HepG2 (cell line): ENCODE measurements at regions not wholly inside any gene's neighbourhood (a gene's known extent, or its start where the extent isn't known, plus 50 kb on each side); places are given as distances from the start of the nearest gene placed in this dataset.

Experiments used
- ATAC-seq: fragments of 200-7000 bp; cut with Tn5 transposase; 3 replicates; pipeline ENCODE4 v1.9.1; 2020; ENCODE audit warnings: mild to moderate bottlenecking, moderate library complexity
- BruUV-seq: library from RNA; stranded (reverse); fragments of 400-500 nt; replicated peaks from 2 replicates; lab custom pipeline; 2021; lab: Mats Ljungman, UMichigan
- CTCF ChIA-PET: fragments of 300-600 bp; formaldehyde crosslinking; extraction: SDS; loops from one replicate; lab custom pipeline; 2021; ENCODE audit warnings: low total read pairs, inconsistent platforms, low intra/inter-chr PET ratio; lab: Yijun Ruan, JAX
- POLR2A ChIA-PET: fragments of 350-600 bp; sonication (Branson Sonifier 250); formaldehyde crosslinking; loops from one replicate; lab custom pipeline; 2020; ENCODE audit warnings: antibody characterized with exemption, inconsistent platforms; lab: Yijun Ruan, JAX
- DNase-seq: peaks from one replicate; pipeline ENCODE4 v3.0.0-alpha.2; 2015; ENCODE audit warnings: low spot score
- FAIRE-seq: peaks from 3 replicates; lab custom pipeline; 2011; peaks lifted over from hg19 to GRCh38; lab: Jason Lieb, UNC
- H2AFZ ChIP-seq: one replicate; pipeline ENCODE4 v1.6.1; 2011; ENCODE audit warnings: low read length, inconsistent platforms
- H3K27ac ChIP-seq: fragments of 300-600 bp; 3 replicates; pipeline ENCODE4 v1.8.0; 2011; ENCODE audit warnings: mixed run types, mild to moderate bottlenecking, mixed read lengths, low read length, inconsistent platforms; ENCODE audit not compliant: insufficient read depth; ENCODE audit errors: extremely low read length
- H3K27me3 ChIP-seq, 2 experiments: fragments of 200-600 bp in 1 of 2; 2 replicates in 1 of 2; 3 replicates in 1 of 2; pipeline versions ENCODE4 v1.6.0 to v1.8.0; 2011; ENCODE audit warnings: low read length in 2 of 2, mild to moderate bottlenecking in 2 of 2, moderate library complexity in 2 of 2, inconsistent platforms in 1 of 2; ENCODE audit not compliant: insufficient read depth in 2 of 2, control insufficient read depth in 1 of 2
- H3K36me3 ChIP-seq, 2 experiments: fragments of 200-600 bp in 1 of 2; replicated peaks in 1 of 2; 2 replicates in 1 of 2; 3 replicates in 1 of 2; pipeline versions ENCODE4 v1.5.1 to v1.8.0; 2011; ENCODE audit warnings: low read length in 2 of 2, inconsistent platforms in 1 of 2; ENCODE audit not compliant: insufficient read depth in 2 of 2, control insufficient read depth in 1 of 2
- H3K4me1 ChIP-seq: 2 replicates; pipeline ENCODE4 v1.5.1; 2012; ENCODE audit warnings: low read length, inconsistent platforms; ENCODE audit not compliant: insufficient read depth
- H3K4me2 ChIP-seq: 2 replicates; pipeline ENCODE4 v1.6.0; 2011; ENCODE audit warnings: low read depth, low read length, inconsistent platforms
- H3K4me3 ChIP-seq, 3 experiments: fragments of 200-600 bp in 1 of 3; sonication (generic), shearing (Covaris generic) in 1 of 3; replicated peaks in 1 of 3; 2 replicates each; pipeline ENCODE4 v1.5.1; 2011 to 2016; ENCODE audit warnings: low read length in 3 of 3, inconsistent platforms in 2 of 3, low read depth in 2 of 3, mild to moderate bottlenecking in 2 of 3, control low read depth in 1 of 3, mixed read lengths in 1 of 3; ENCODE audit not compliant: insufficient read depth in 1 of 3
- H3K79me2 ChIP-seq: one replicate; pipeline ENCODE4 v1.6.1; 2011; ENCODE audit warnings: low read length, inconsistent platforms; ENCODE audit not compliant: insufficient read depth
- H3K9ac ChIP-seq: 2 replicates; pipeline ENCODE4 v1.6.0; 2011; ENCODE audit warnings: mild to moderate bottlenecking, low read depth, low read length, inconsistent platforms; ENCODE audit not compliant: insufficient read depth
- H3K9me3 ChIP-seq: 2 replicates; pipeline ENCODE4 v1.5.1; 2012; ENCODE audit warnings: mild to moderate bottlenecking, low read length
- H4K20me1 ChIP-seq: 2 replicates; pipeline ENCODE4 v1.6.0; 2011; ENCODE audit warnings: inconsistent platforms, mild to moderate bottlenecking, low read length, moderate library complexity; ENCODE audit not compliant: insufficient read depth
- ATF2 ChIP-seq: sonication (generic); formaldehyde crosslinking; IDR thresholded peaks from 2 replicates; pipeline ENCODE4 v1.4.0; 2020; ENCODE audit warnings: missing genetic modification reagents
- CEBPB ChIP-seq: IDR thresholded peaks from 2 replicates; pipeline ENCODE4 v1.6.1; 2011; ENCODE audit warnings: low read depth, low read length, improper control_type of control experiment, borderline replicate concordance
- CHD2 ChIP-seq: IDR thresholded peaks from 2 replicates; pipeline ENCODE4 v1.6.1; 2011; ENCODE audit warnings: low read depth, low read length, improper control_type of control experiment
- GZF1 ChIP-seq: sonication (generic); formaldehyde crosslinking; IDR thresholded peaks from 2 replicates; pipeline ENCODE4 v1.5.1; 2020; ENCODE audit warnings: mild to moderate bottlenecking, missing genetic modification reagents
- HIVEP1 ChIP-seq: sonication (generic); formaldehyde crosslinking; IDR thresholded peaks from 2 replicates; pipeline ENCODE4 v1.4.0; 2020; ENCODE audit warnings: mild to moderate bottlenecking, missing genetic modification reagents
- MAX ChIP-seq: IDR thresholded peaks from 2 replicates; pipeline ENCODE4 v1.6.1; 2012; ENCODE audit warnings: inconsistent platforms
- XRCC5 ChIP-seq: fragments of 200-400 bp; formaldehyde crosslinking; optimal IDR thresholded peaks from 2 replicates; pipeline ENCODE3; 2017; ENCODE audit warnings: mild to moderate bottlenecking, low read length
- ZBTB7A ChIP-seq: sonication (generic); formaldehyde crosslinking; IDR thresholded peaks from 2 replicates; pipeline ENCODE4 v1.8.0; 2022; ENCODE audit warnings: mild to moderate bottlenecking, missing genetic modification reagents
- WGBS: methylation state at CpG from one replicate; pipeline ENCODE4 v1.1.6; 2017; ENCODE audit warnings: low lambda C conversion rate; 5-methylcytosine and 5-hydroxymethylcytosine counted together
- in situ Hi-C: cut with HindIII; loops from 2 replicates; pipeline ENCODE4 v1.10.0; 2017; ENCODE audit warnings: low pct_unique_long_range_greater_than_20kb; ENCODE audit not compliant: extremely low pct_ligation_motif_present
- intact Hi-C: fragments of 100-400 bp; cut with micrococcal nuclease; formaldehyde crosslinking; loops from one replicate; pipeline ENCODE4 v1.10.0; 2022; ENCODE audit not compliant: unreplicated experiment
- TF ChIP-seq, protein P1 (sequence below): sonication (generic); formaldehyde crosslinking; IDR thresholded peaks from 2 replicates; pipeline ENCODE4 v1.4.0; 2020; ENCODE audit warnings: missing genetic modification reagents; ENCODE audit errors: not compliant biosample characterization
- TF ChIP-seq, protein P2 (sequence below): sonication (generic); formaldehyde crosslinking; IDR thresholded peaks from 2 replicates; pipeline ENCODE4 v1.4.0; 2020; ENCODE audit warnings: missing genetic modification reagents

- no peak overlapping the region for H3K9ac ChIP-seq
- H3K27ac ChIP-seq: no peak overlapping the region
- CTCF ChIA-PET: no interaction called here
- no peaks in the 10 kb centered on the region for H3K36me3 ChIP-seq
- DNase-seq (no peak), ATAC-seq (no peak), FAIRE-seq (no peak)
- BruUV-seq: no TSS peak
- H3K9me3 ChIP-seq: no peaks in the 10 kb centered on the region
- no peak for TF ChIP-seq XRCC5
- TF ChIP-seq, protein P1, sequence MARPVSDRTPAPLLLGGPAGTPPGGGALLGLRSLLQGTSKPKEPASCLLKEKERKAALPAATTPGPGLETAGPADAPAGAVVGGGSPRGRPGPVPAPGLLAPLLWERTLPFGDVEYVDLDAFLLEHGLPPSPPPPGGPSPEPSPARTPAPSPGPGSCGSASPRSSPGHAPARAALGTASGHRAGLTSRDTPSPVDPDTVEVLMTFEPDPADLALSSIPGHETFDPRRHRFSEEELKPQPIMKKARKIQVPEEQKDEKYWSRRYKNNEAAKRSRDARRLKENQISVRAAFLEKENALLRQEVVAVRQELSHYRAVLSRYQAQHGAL (CRISPR knock-in tag): no peak
- TF ChIP-seq CHD2: no peak
- TF ChIP-seq ZBTB7A (CRISPR knock-in tag): no peak
- TF ChIP-seq, protein P2, sequence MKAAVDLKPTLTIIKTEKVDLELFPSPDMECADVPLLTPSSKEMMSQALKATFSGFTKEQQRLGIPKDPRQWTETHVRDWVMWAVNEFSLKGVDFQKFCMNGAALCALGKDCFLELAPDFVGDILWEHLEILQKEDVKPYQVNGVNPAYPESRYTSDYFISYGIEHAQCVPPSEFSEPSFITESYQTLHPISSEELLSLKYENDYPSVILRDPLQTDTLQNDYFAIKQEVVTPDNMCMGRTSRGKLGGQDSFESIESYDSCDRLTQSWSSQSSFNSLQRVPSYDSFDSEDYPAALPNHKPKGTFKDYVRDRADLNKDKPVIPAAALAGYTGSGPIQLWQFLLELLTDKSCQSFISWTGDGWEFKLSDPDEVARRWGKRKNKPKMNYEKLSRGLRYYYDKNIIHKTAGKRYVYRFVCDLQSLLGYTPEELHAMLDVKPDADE (CRISPR knock-in tag): no peak
- TF ChIP-seq ATF2 (CRISPR knock-in tag): no peak
- no peak for TF ChIP-seq MAX
- no peak for TF ChIP-seq CEBPB
- no peak for TF ChIP-seq HIVEP1 (CRISPR knock-in tag)
- no peak for TF ChIP-seq GZF1
- no peak overlapping the region for H3K4me2 ChIP-seq
- H3K4me3 ChIP-seq: no peak overlapping the region
- no peaks in the 10 kb centered on the region for H3K79me2 ChIP-seq
- H4K20me1 ChIP-seq: no peaks in the 10 kb centered on the region
- H3K4me1 ChIP-seq: no peaks in the 10 kb centered on the region
- peaks cover 2 to 21% of the 10 kb centered on the region in 2 experiments; a peak in 4 of 5 replicates for H3K27me3 ChIP-seq
- WGBS: 48% methylated on average over 9 of the region's 9 CpGs
- POLR2A ChIA-PET: no interaction called here
- in situ Hi-C loops (no loop called here), intact Hi-C loops (no loop called here)
- no peak overlapping the region for H2AFZ ChIP-seq
Observed at GRCh38 chr2:15685143-15685542, 93.5 kb downstream of the DDX1 start.
